ENCODE measurements at regions not wholly inside any gene's neighbourhood (a gene's known extent, or its start where the extent isn't known, plus 50 kb on each side); places are given as distances from the start of the nearest gene placed in this dataset.

GRCh38 chr4:75243570-75243969 lies 270.6 kb downstream of the RCHY1 start (continued):
- no peak for TF ChIP-seq OTX1 (CRISPR knock-in tag; IDR thresholded peaks at IDR 0.05)
- no peak for TF ChIP-seq WHSC1 (IDR thresholded peaks at IDR 0.05; ENCODE audit: low read length)
- TF ChIP-seq TGIF2 (CRISPR knock-in tag; IDR thresholded peaks at IDR 0.05): no peak
- no peak for TF ChIP-seq FIP1L1 (IDR thresholded peaks at IDR 0.05; ENCODE audit: low read depth, low read length, poor library complexity, severe bottlenecking)
- no peak for TF ChIP-seq ZNF232 (CRISPR knock-in tag; IDR thresholded peaks at IDR 0.05)

- ATAC-seq: no peak
- Histone ChIP-seq H3K27ac (ENCODE audit: extremely low read depth, low read depth, low read length) (no peak overlapping the region), H4K20me1 (replicated peaks; ENCODE audit: control insufficient read depth, insufficient read depth, low read length) (no peaks in the 10 kb centered on the region), H3K27me3 (ENCODE audit: control insufficient read depth in 2 of 2, insufficient read depth in 2 of 2, low read length in 2 of 2) (no peaks in the 10 kb centered on the region), H3K9ac (ENCODE audit: insufficient read depth in 1 of 2, low read depth in 2 of 2, low read length in 2 of 2) (no peak overlapping the region), H3K9me3 (replicated peaks; ENCODE audit: control insufficient read depth, insufficient read depth, low read depth, low read length) (no peaks in the 10 kb centered on the region), H3K79me2 (ENCODE audit: control insufficient read depth, insufficient read depth, low read length) (no peaks in the 10 kb centered on the region), H3K9me1 (ENCODE audit: control insufficient read depth, insufficient read depth, low read length) (no peaks in the 10 kb centered on the region), H2AFZ (ENCODE audit: low read depth, low read length) (no peak overlapping the region), H3K4me3 (no peak overlapping the region), H3K36me3 (ENCODE audit: control insufficient read depth, insufficient read depth, low read length) (no peaks in the 10 kb centered on the region), H3K4me1 (replicated peaks in 1 of 2; ENCODE audit: control insufficient read depth in 2 of 2, insufficient read depth in 2 of 2, low read length in 2 of 2) (no peaks in the 10 kb centered on the region), H3K4me2 (ENCODE audit: insufficient read depth, low read length) (no peak overlapping the region)
- FAIRE-seq: no peak
- no TSS peak for BruUV-seq (replicated peaks)
- CTCF ChIA-PET (ENCODE audit: low intra/inter-chr PET ratio): no interaction called here
- TF ChIP-seq ZNF395 (CRISPR knock-in tag; IDR thresholded peaks at IDR 0.05): no peak
- no peak for TF ChIP-seq WHSC1 (IDR thresholded peaks at IDR 0.05; ENCODE audit: low read length)
- TF ChIP-seq SNRNP70 (optimal IDR thresholded peaks at IDR 0.05; ENCODE audit: low read depth, low read length): no peak
- no peak for TF ChIP-seq CREB3L1 (IDR thresholded peaks at IDR 0.05; ENCODE audit: borderline replicate concordance, low read depth)
- no peak for TF ChIP-seq SPI1 (IDR thresholded peaks at IDR 0.05; ENCODE audit: borderline replicate concordance, low read depth, low read length)
- TF ChIP-seq TBP (optimal IDR thresholded peaks at IDR 0.05; ENCODE audit: low read depth, low read length): no peak
- TF ChIP-seq ATF4 (CRISPR knock-in tag; IDR thresholded peaks at IDR 0.05): no peak
- no peak for TF ChIP-seq SFPQ (IDR thresholded peaks at IDR 0.05; ENCODE audit: low read depth, low read length)
- intact Hi-C loops (cut with micrococcal nuclease): no loop called here
- in situ Hi-C loops (cut with MboI): no loop called here
- POLR2A ChIA-PET: no interaction called here
- DNase-seq (ENCODE audit: extremely low read depth in 1 of 4, low spot score in 3 of 4): no peak
Observed at GRCh38 chr4:75235359-75235951, 278.7 kb downstream of the RCHY1 start.
